ENCODE measurements at regions not wholly inside any gene's neighbourhood (a gene's known extent, or its start where the extent isn't known, plus 50 kb on each side); places are given as distances from the start of the nearest gene placed in this dataset.

- no peak for DNase-seq
Observed at GRCh38 chr3:31405515-31405914, 127.2 kb upstream of the STT3B start.

- DNase-seq = no peak
Observed at GRCh38 chr3:31406896-31407295, 125.8 kb upstream of the STT3B start.

- DNase-seq = no peak
Observed at GRCh38 chr3:31407665-31408064, 125.1 kb upstream of the STT3B start.

GRCh38 chr3:31408720-31409119, 124.0 kb upstream of the STT3B start:
- no peak for DNase-seq

GRCh38 chr3:31409389-31409788, 123.3 kb upstream of the STT3B start:
- DNase-seq = no peak

GRCh38 chr3:31409866-31410265, 122.9 kb upstream of the STT3B start:
- DNase-seq = no peak

GRCh38 chr3:31410411-31410810, 122.3 kb upstream of the STT3B start:
- DNase-seq = no peak

GRCh38 chr3:31412832-31413231, 119.9 kb upstream of the STT3B start:
- no peak for DNase-seq

GRCh38 chr3:31413515-31413914, 119.2 kb upstream of the STT3B start:
- DNase-seq = no peak

- no peak for DNase-seq
Observed at GRCh38 chr3:31416980-31417379, 115.7 kb upstream of the STT3B start.

GRCh38 chr3:31417486-31417885, 115.2 kb upstream of the STT3B start:
- DNase-seq = no peak

GRCh38 chr3:31420311-31420710, 112.4 kb upstream of the STT3B start:
- no peak for DNase-seq

GRCh38 chr3:31421314-31422048, 111.2 kb upstream of the STT3B start:
- no peak for DNase-seq

GRCh38 chr3:31422237-31422636, 110.5 kb upstream of the STT3B start:
- DNase-seq = no peak

- DNase-seq = peak; percentile 54
Observed at GRCh38 chr3:31423482-31423881, 109.2 kb upstream of the STT3B start.

GRCh38 chr3:31425401-31425800, 107.3 kb upstream of the STT3B start:
- no peak for DNase-seq

GRCh38 chr3:31427623-31428022, 105.1 kb upstream of the STT3B start:
- DNase-seq = no peak

GRCh38 chr3:31431321-31431720, 101.4 kb upstream of the STT3B start:
- DNase-seq = no peak

GRCh38 chr3:31432897-31433678, 99.6 kb upstream of the STT3B start:
- DNase-seq = peak; percentile 91

GRCh38 chr3:31433679-31433992, 99.1 kb upstream of the STT3B start:
- no peak for DNase-seq

GRCh38 chr3:31434819-31435218, 97.9 kb upstream of the STT3B start:
- DNase-seq = no peak

GRCh38 chr3:31436830-31437229, 95.9 kb upstream of the STT3B start:
- no peak for DNase-seq

GRCh38 chr3:31438742-31439141, 94.0 kb upstream of the STT3B start:
- no peak for DNase-seq

GRCh38 chr3:31439890-31440750, 92.6 kb upstream of the STT3B start:
- no peak for DNase-seq
